GM12878 (cell line): ENCODE measurements at regions not wholly inside any gene's neighbourhood (a gene's known extent, or its start where the extent isn't known, plus 50 kb on each side); places are given as distances from the start of the nearest gene placed in this dataset.

Experiments
- ATAC-seq: fragments of 200-7000 bp; cut with Tn5 transposase; 3 replicates; pipeline ENCODE4 v1.9.1; 2020; ENCODE audit warnings: mild to moderate bottlenecking, moderate library complexity
- BruUV-seq: library from RNA; stranded (reverse); fragments of 400-500 nt; replicated peaks from 2 replicates; lab custom pipeline; 2021; lab: Mats Ljungman, UMichigan
- CTCF ChIA-PET: fragments of 300-600 bp; sonication (Branson Sonifier 250); formaldehyde crosslinking; extraction: SDS; loops from one replicate; lab custom pipeline; 2021; ENCODE audit warnings: inconsistent platforms; lab: Yijun Ruan, JAX
- POLR2A ChIA-PET: fragments of 350-600 bp; formaldehyde crosslinking; extraction: SDS; loops from one replicate; lab custom pipeline; 2021; ENCODE audit warnings: inconsistent platforms; lab: Charles Lee
- RAD21 ChIA-PET: fragments of 300-600 bp; sonication (Branson Sonifier 250); formaldehyde crosslinking; loops from one replicate; lab custom pipeline; 2023; ENCODE audit warnings: antibody characterized with exemption; ENCODE audit not compliant: unreplicated experiment; lab: Charles Lee
- SMC1A ChIA-PET: fragments of 300-600 bp; sonication (Branson Sonifier 250); formaldehyde crosslinking; loops from one replicate; lab custom pipeline; 2023; ENCODE audit not compliant: unreplicated experiment, uncharacterized antibody; lab: Charles Lee
- DNase-seq: peaks from one replicate; pipeline ENCODE4 v3.0.0-alpha.2; 2011; ENCODE audit warnings: low read depth, low spot score
- FAIRE-seq: peaks from 3 replicates; lab custom pipeline; 2011; peaks lifted over from hg19 to GRCh38; lab: Jason Lieb, UNC
- H2AFZ ChIP-seq: 2 replicates; pipeline ENCODE4 v1.6.0; 2011; ENCODE audit warnings: low read depth, low read length, control low read depth; ENCODE audit not compliant: control insufficient read depth
- H3K27ac ChIP-seq: 2 replicates; pipeline ENCODE4 v1.5.1; 2011; ENCODE audit warnings: control low read depth; ENCODE audit not compliant: control insufficient read depth, insufficient read depth
- H3K27me3 ChIP-seq, 2 experiments: replicated peaks in 1 of 2; 2 replicates each; pipeline versions ENCODE4 v1.6.0 to v1.6.1; 2011; ENCODE audit warnings: low read length in 1 of 2; ENCODE audit not compliant: control insufficient read depth in 2 of 2, insufficient read depth in 2 of 2
- H3K36me3 ChIP-seq, 2 experiments: 2 replicates each; pipeline ENCODE4 v1.5.1; 2011; ENCODE audit warnings: low read length in 1 of 2; ENCODE audit not compliant: control insufficient read depth in 2 of 2, insufficient read depth in 2 of 2
- H3K4me1 ChIP-seq: 2 replicates; pipeline ENCODE4 v1.6.1; 2011; ENCODE audit warnings: mild to moderate bottlenecking, low read length, moderate library complexity, mixed read lengths; ENCODE audit not compliant: control insufficient read depth, insufficient read depth
- H3K4me2 ChIP-seq: 2 replicates; pipeline ENCODE4 v1.6.0; 2011; ENCODE audit warnings: control low read depth; ENCODE audit not compliant: control insufficient read depth, insufficient read depth
- H3K4me3 ChIP-seq: fragments of 200-600 bp; sonication (generic); 2 replicates; pipeline ENCODE4 v1.5.1; 2016
- H3K79me2 ChIP-seq: 2 replicates; pipeline ENCODE4 v1.6.0; 2011; ENCODE audit warnings: low read length; ENCODE audit not compliant: control insufficient read depth, insufficient read depth
- H3K9ac ChIP-seq: 2 replicates; pipeline ENCODE4 v1.8.0; 2011; ENCODE audit warnings: low read length, control low read depth, mixed read lengths; ENCODE audit not compliant: control insufficient read depth, insufficient read depth
- H3K9me3 ChIP-seq: replicated peaks from 3 replicates; pipeline ENCODE4 v1.5.1; 2011; ENCODE audit warnings: mild to moderate bottlenecking, low read length; ENCODE audit not compliant: control insufficient read depth, insufficient read depth
- H4K20me1 ChIP-seq: 2 replicates; pipeline ENCODE4 v1.6.0; 2011; ENCODE audit not compliant: control insufficient read depth, insufficient read depth
- ATF3 ChIP-seq: IDR thresholded peaks from 2 replicates; pipeline ENCODE4 v1.6.1; 2011; ENCODE audit warnings: low read depth, mild to moderate bottlenecking, low read length, moderate library complexity, borderline replicate concordance; ENCODE audit errors: extremely low read depth
- CEBPZ ChIP-seq: fragments of 150-350 bp; IDR thresholded peaks from 2 replicates; pipeline ENCODE4 v1.6.1; 2016; ENCODE audit warnings: low read depth, low read length
- CHD2 ChIP-seq: IDR thresholded peaks from 2 replicates; pipeline ENCODE4 v1.6.1; 2011; ENCODE audit warnings: low read depth, low read length, improper control_type of control experiment, borderline replicate concordance
- EGR1 ChIP-seq, 2 experiments: IDR thresholded peaks; 1 replicate in 1 of 2; 2 replicates in 1 of 2; pipeline ENCODE4 v1.6.1; 2011 to 2012; ENCODE audit warnings: low read depth in 2 of 2, low read length in 2 of 2, borderline replicate concordance in 1 of 2, mild to moderate bottlenecking in 1 of 2, moderate library complexity in 1 of 2
- FOS ChIP-seq: IDR thresholded peaks from 3 replicates; pipeline ENCODE4 v1.6.1; 2011; ENCODE audit warnings: borderline replicate concordance; ENCODE audit not compliant: insufficient read length; ENCODE audit errors: extremely low read depth
- FOXK2 ChIP-seq: fragments of 450-650 bp; IDR thresholded peaks from 2 replicates; pipeline ENCODE4 v1.6.1; 2017; ENCODE audit warnings: mild to moderate bottlenecking, moderate library complexity
- GABPA ChIP-seq: IDR thresholded peaks from 2 replicates; pipeline ENCODE4 v1.6.1; 2014; ENCODE audit warnings: antibody characterized with exemption, low read depth, mild to moderate bottlenecking, inconsistent platforms
- HDGF ChIP-seq: fragments of 450-650 bp; IDR thresholded peaks from 2 replicates; pipeline ENCODE4 v1.6.1; 2016; ENCODE audit warnings: antibody characterized with exemption
- HSF1 ChIP-seq: fragments of 150-350 bp; IDR thresholded peaks from 2 replicates; pipeline ENCODE4 v1.6.1; 2014; ENCODE audit warnings: mild to moderate bottlenecking, low read depth, low read length
- IKZF2 ChIP-seq, 2 experiments: fragments of 450-650 bp; IDR thresholded peaks; 2 replicates each; pipeline ENCODE4 v1.6.1; 2017; ENCODE audit warnings: mild to moderate bottlenecking in 2 of 2, moderate library complexity in 2 of 2
- MYC ChIP-seq: IDR thresholded peaks from 2 replicates; pipeline ENCODE4 v1.6.1; 2011; ENCODE audit warnings: mild to moderate bottlenecking, low read length, moderate library complexity, inconsistent platforms; ENCODE audit not compliant: insufficient read depth, insufficient replicate concordance, insufficient read length, severe bottlenecking
- POLR2AphosphoS5 ChIP-seq: IDR thresholded peaks from 2 replicates; pipeline ENCODE4 v1.6.1; 2011; ENCODE audit warnings: mild to moderate bottlenecking, low read length, inconsistent platforms
- RB1 ChIP-seq: fragments of 450-650 bp; formaldehyde crosslinking; IDR thresholded peaks from 2 replicates; pipeline ENCODE4 v1.6.1; 2017; ENCODE audit warnings: mild to moderate bottlenecking, borderline replicate concordance
- SPI1 ChIP-seq: IDR thresholded peaks from 2 replicates; pipeline ENCODE4 v1.6.1; 2011; ENCODE audit warnings: low read depth, mild to moderate bottlenecking, low read length, moderate library complexity, borderline replicate concordance; ENCODE audit not compliant: insufficient read depth
- SREBF1 ChIP-seq: IDR thresholded peaks from 2 replicates; pipeline ENCODE4 v1.6.1; 2012; ENCODE audit warnings: mild to moderate bottlenecking, low read length
- TAF1 ChIP-seq: IDR thresholded peaks from 2 replicates; pipeline ENCODE4 v1.6.1; 2011; ENCODE audit warnings: mild to moderate bottlenecking, low read depth, low read length, borderline replicate concordance
- ZNF24 ChIP-seq: fragments of 450-650 bp; IDR thresholded peaks from 2 replicates; pipeline ENCODE4 v1.6.1; 2017; ENCODE audit warnings: antibody characterized with exemption, mild to moderate bottlenecking
- ZZZ3 ChIP-seq: IDR thresholded peaks from 2 replicates; pipeline ENCODE4 v1.6.1; 2011; ENCODE audit warnings: low read depth; ENCODE audit not compliant: control insufficient read depth, insufficient read length
- WGBS: methylation state at CpG from one replicate; pipeline ENCODE4 v1.1.6; 2016; ENCODE audit warnings: low lambda C conversion rate; ENCODE audit not compliant: insufficient replicate concordance, insufficient coverage; ENCODE audit errors: missing lambda C conversion rate; 5-methylcytosine and 5-hydroxymethylcytosine counted together
- in situ Hi-C: fragments of 300-500 bp; cut with MboI; formaldehyde crosslinking; loops from 9 replicates; pipeline ENCODE4 v1.14.3; 2018; ENCODE audit warnings: mixed read lengths
- intact Hi-C: fragments of 100-400 bp; cut with micrococcal nuclease; formaldehyde crosslinking; loops from one replicate; pipeline ENCODE4 v1.14.2; 2022; ENCODE audit not compliant: unreplicated experiment

GRCh38 chr6:119568580-119568979 lies 219.0 kb upstream of the MAN1A1 start (continued):
- no peak for TF ChIP-seq HSF1
- no peak for TF ChIP-seq ZZZ3
- TF ChIP-seq FOS = no peak
- no peak for TF ChIP-seq HDGF
- TF ChIP-seq IKZF2 (IDR thresholded peaks at IDR 0.05) = no peak
- TF ChIP-seq FOXK2 = no peak
- TF ChIP-seq ZNF24 = no peak
- TF ChIP-seq POLR2AphosphoS5 = no peak

GRCh38 chr6:119566546-119567260 lies 217.1 kb upstream of the MAN1A1 start:
- FAIRE-seq (no peak), DNase-seq (no peak), ATAC-seq (no peak)
- Histone ChIP-seq H3K4me2 (no peak overlapping the region), H3K9ac (no peak overlapping the region), H3K4me1 (no peaks in the 10 kb centered on the region), H3K36me3 (no peaks in the 10 kb centered on the region), H3K9me3 (no peaks in the 10 kb centered on the region), H3K4me3 (no peak overlapping the region), H4K20me1 (no peaks in the 10 kb centered on the region), H3K27ac (no peak overlapping the region), H3K27me3 (no peaks in the 10 kb centered on the region), H3K79me2 (no peaks in the 10 kb centered on the region), H2AFZ (no peak overlapping the region)
- BruUV-seq = no TSS peak
- 77% methylated on average over 19 of the region's 19 CpGs for WGBS
- ChIA-PET CTCF (no interaction called here), SMC1A (interaction anchor here (1.5 to 1.8 kb wide), 2 partner anchors 45 to 216 kb away, joined by 3 to 4 read pairs; no protein-coding TSS in a partner anchor), POLR2A (interaction anchor here (0.5 kb wide), 1 partner anchor 325 kb away, joined by 3 read pairs; no protein-coding TSS in a partner anchor), RAD21 (no interaction called here)
- intact Hi-C loops = no loop called here
- no peak for TF ChIP-seq CEBPZ
- no peak for TF ChIP-seq SREBF1
- no peak for TF ChIP-seq GABPA
- no peak for TF ChIP-seq EGR1 (IDR thresholded peaks at IDR 0.05; ENCODE audit: borderline replicate concordance in 1 of 2, low read depth in 2 of 2, low read length in 2 of 2)
- no peak for TF ChIP-seq ATF3
- TF ChIP-seq RB1 = no peak
- no peak for TF ChIP-seq SPI1
- no peak for TF ChIP-seq TAF1
- no peak for TF ChIP-seq MYC
- no peak for TF ChIP-seq CHD2
- in situ Hi-C loops = no loop called here
